Esophagus muscularis mucosa (tissue), 4 donors: ENCODE measurements at regions not wholly inside any gene's neighbourhood (a gene's known extent, or its start where the extent isn't known, plus 50 kb on each side); places are given as distances from the start of the nearest gene placed in this dataset.

Experiments used
- DNase-seq: peaks from one replicate; pipeline ENCODE4 v3.0.0-alpha.2; 2017; ENCODE audit errors: extremely low spot score
- H3K27ac ChIP-seq, 4 donors: fragments of 200-600 bp; sonication (generic); replicated peaks in 1 of 4; 1 replicate in 3 of 4; 2 replicates in 1 of 4; pipeline ENCODE4 v1.5.1; 2016 to 2019; ENCODE audit warnings: mild to moderate bottlenecking in 1 of 4
- H3K27me3 ChIP-seq, 4 donors: fragments of 200-600 bp; sonication (generic); one replicate each; pipeline versions ENCODE4 v1.5.1 to v1.6.0; 2016 to 2019
- H3K36me3 ChIP-seq, 4 donors: fragments of 200-600 bp; sonication (generic); one replicate each; pipeline ENCODE4 v1.5.1; 2016 to 2019
- H3K4me1 ChIP-seq, 4 donors: fragments of 200-600 bp; sonication (generic); one replicate each; pipeline ENCODE4 v1.5.1; 2016 to 2019
- H3K4me3 ChIP-seq, 4 donors: fragments of 200-600 bp; sonication (generic); 1 replicate in 2 of 4; 2 replicates in 2 of 4; pipeline ENCODE4 v1.5.1; 2016 to 2019; ENCODE audit warnings: mild to moderate bottlenecking in 4 of 4, moderate library complexity in 1 of 4
- H3K9me3 ChIP-seq, 4 donors: fragments of 200-600 bp; sonication (generic); 1 replicate in 3 of 4; 2 replicates in 1 of 4; pipeline ENCODE4 v1.5.1; 2016 to 2019
- EP300 ChIP-seq: sonication (generic); formaldehyde crosslinking; IDR thresholded peaks from one replicate; pipeline ENCODE4 v1.6.1; 2017; ENCODE audit warnings: antibody characterized with exemption
- POLR2A ChIP-seq: fragments of 450-650 bp; IDR thresholded peaks from one replicate; pipeline ENCODE4 v1.6.1; 2017; ENCODE audit warnings: antibody characterized with exemption, moderate library complexity, mild to moderate bottlenecking, low read depth
- POLR2AphosphoS5 ChIP-seq, 2 donors: sonication (generic); formaldehyde crosslinking; IDR thresholded peaks; one replicate each; pipeline ENCODE4 v1.6.1; 2017; ENCODE audit warnings: antibody characterized with exemption in 2 of 2
- WGBS: methylation state at CpG from one replicate; pipeline ENCODE4 v1.1.5; 2018; 5-methylcytosine and 5-hydroxymethylcytosine counted together
- intact Hi-C: fragments of 100-400 bp; cut with DNase I; formaldehyde crosslinking; loops from one replicate; pipeline ENCODE4 v1.15.1; 2023
- TF ChIP-seq, protein P1 (sequence below), 3 experiments: fragments of 200-600 bp in 2 of 3; fragments of 450-650 bp in 1 of 3; sonication (generic) in 2 of 3; IDR thresholded peaks; one replicate each; pipeline ENCODE4 v1.5.1; 2017 to 2019; ENCODE audit warnings: antibody characterized with exemption in 3 of 3, mild to moderate bottlenecking in 2 of 3, moderate library complexity in 1 of 3

DNA sequence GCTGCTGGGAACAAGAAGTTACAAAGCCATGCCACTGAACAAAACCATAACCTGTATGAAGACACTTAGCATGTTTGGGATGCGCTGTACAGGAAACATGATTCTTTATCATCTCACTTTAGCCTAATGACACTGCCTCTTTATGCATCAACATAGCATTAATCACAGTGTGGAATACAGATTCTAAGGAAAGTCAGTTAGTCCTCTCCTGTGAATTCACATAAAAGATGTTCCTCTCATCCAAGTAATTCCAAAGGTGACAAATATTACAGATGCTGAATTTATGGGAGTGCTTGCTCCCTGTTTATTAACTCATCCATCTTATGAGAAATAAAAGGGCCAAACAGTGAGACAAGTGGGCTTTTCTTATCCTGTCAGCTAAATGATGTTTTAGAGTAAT is 1677.7 kb downstream of the EFNA5 start:
- H3K27me3 ChIP-seq = no peaks in the 10 kb centered on the region
- no peak overlapping the region for H3K4me3 ChIP-seq
- no peaks in the 10 kb centered on the region for H3K36me3 ChIP-seq
- no peak overlapping the region for H3K27ac ChIP-seq
- no peaks in the 10 kb centered on the region for H3K4me1 ChIP-seq
- no peak for DNase-seq
- WGBS = 100% methylated on average over 1 of the region's 1 CpG
- no peak for TF ChIP-seq POLR2AphosphoS5 (IDR thresholded peaks at IDR 0.05)
- no peak for TF ChIP-seq POLR2A
- no peak for TF ChIP-seq EP300
- TF ChIP-seq, protein P1, sequence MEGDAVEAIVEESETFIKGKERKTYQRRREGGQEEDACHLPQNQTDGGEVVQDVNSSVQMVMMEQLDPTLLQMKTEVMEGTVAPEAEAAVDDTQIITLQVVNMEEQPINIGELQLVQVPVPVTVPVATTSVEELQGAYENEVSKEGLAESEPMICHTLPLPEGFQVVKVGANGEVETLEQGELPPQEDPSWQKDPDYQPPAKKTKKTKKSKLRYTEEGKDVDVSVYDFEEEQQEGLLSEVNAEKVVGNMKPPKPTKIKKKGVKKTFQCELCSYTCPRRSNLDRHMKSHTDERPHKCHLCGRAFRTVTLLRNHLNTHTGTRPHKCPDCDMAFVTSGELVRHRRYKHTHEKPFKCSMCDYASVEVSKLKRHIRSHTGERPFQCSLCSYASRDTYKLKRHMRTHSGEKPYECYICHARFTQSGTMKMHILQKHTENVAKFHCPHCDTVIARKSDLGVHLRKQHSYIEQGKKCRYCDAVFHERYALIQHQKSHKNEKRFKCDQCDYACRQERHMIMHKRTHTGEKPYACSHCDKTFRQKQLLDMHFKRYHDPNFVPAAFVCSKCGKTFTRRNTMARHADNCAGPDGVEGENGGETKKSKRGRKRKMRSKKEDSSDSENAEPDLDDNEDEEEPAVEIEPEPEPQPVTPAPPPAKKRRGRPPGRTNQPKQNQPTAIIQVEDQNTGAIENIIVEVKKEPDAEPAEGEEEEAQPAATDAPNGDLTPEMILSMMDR (IDR thresholded peaks at IDR 0.05) = no peak
- intact Hi-C loops = no loop called here
- no peaks in the 10 kb centered on the region for H3K9me3 ChIP-seq

DNA sequence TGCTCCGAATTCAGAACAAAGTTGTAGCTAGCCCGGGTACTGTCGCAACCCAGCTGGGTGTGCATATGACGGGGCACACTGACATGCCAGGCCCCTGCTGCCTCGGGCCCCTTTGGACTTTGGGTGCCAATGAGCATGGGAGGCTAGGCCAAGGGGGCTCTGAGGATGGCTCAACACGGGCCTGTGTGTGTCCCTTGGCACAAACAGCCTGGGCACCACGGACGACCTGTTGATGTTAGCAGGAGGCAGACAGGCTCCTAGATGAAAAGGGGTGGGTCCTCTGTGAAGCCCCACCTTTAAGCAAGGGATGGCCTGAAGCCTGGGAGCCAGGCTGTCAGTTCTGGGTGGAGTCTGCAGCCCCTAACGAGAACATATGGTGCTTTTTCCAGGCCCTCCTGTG is 1688.2 kb downstream of the EFNA5 start:
- TF ChIP-seq, protein P1 (IDR thresholded peaks at IDR 0.05) = no peak
- TF ChIP-seq POLR2AphosphoS5 (IDR thresholded peaks at IDR 0.05) (no peak), EP300 (no peak), POLR2A (no peak)

DNA sequence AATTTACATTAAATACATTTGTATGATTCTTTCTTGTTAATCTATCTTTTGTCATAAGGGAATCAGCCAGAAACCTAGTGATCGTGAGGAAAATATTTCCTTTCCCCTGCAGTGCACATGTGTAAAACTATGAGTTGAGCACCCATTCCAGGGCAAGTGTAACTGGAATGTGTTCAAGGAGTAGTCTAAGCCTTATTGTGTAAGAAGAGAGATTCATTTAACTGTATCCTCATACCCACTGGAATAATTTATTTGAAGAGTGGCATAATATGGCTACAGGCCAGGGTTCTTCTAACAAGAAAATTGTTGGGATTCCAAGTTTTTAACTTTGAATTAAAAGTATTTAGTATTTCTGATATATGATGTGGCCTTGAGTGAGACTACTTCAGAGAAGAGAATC is 1692.7 kb downstream of the EFNA5 start:
- Histone ChIP-seq H3K4me1 (no peaks in the 10 kb centered on the region), H3K4me3 (no peak overlapping the region), H3K27me3 (no peaks in the 10 kb centered on the region), H3K36me3 (no peaks in the 10 kb centered on the region), H3K27ac (no peak overlapping the region), H3K9me3 (no peaks in the 10 kb centered on the region)
- TF ChIP-seq EP300 (no peak), POLR2AphosphoS5 (IDR thresholded peaks at IDR 0.05) (no peak), POLR2A (no peak)
- TF ChIP-seq, protein P1 (IDR thresholded peaks at IDR 0.05) = no peak
- intact Hi-C loops = no loop called here
- WGBS = 58% methylated on average over 1 of the region's 1 CpG
- DNase-seq = no peak

More for the DNA sequence above, 1688.2 kb downstream of the EFNA5 start:
- Histone ChIP-seq H3K27me3 (no peaks in the 10 kb centered on the region), H3K36me3 (no peaks in the 10 kb centered on the region), H3K9me3 (no peaks in the 10 kb centered on the region), H3K4me1 (no peaks in the 10 kb centered on the region), H3K4me3 (no peak overlapping the region), H3K27ac (no peak overlapping the region)
- intact Hi-C loops = no loop called here
- 86% methylated on average over 1 of the region's 9 CpGs for WGBS
- no peak for DNase-seq

DNA sequence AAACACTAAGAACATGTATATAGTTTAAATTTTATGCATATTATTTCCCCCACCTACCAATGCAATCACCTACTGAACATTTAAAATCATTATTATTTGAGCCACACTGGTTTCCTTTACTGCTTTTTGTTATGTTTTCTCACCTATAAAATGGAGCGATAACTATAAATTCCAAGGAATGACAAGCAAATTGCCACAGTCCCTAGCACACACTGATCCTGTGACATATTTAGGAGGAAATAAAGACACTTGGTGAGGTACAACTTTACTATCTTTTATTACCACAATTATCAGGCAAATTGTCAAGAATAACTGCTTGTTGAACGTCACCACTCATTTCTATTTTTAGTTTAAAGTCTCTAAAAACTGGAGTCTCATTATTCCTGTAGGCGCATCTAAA is 1693.6 kb downstream of the EFNA5 start:
- TF ChIP-seq POLR2AphosphoS5 (IDR thresholded peaks at IDR 0.05) (no peak), POLR2A (no peak), EP300 (no peak)
- TF ChIP-seq, protein P1 (IDR thresholded peaks at IDR 0.05) = no peak
- WGBS = 82% methylated on average over 3 of the region's 3 CpGs
- Histone ChIP-seq H3K9me3 (no peaks in the 10 kb centered on the region), H3K27ac (no peak overlapping the region), H3K4me3 (no peak overlapping the region), H3K36me3 (no peaks in the 10 kb centered on the region), H3K27me3 (no peaks in the 10 kb centered on the region), H3K4me1 (no peaks in the 10 kb centered on the region)
- intact Hi-C loops = no loop called here
- DNase-seq = no peak

DNA sequence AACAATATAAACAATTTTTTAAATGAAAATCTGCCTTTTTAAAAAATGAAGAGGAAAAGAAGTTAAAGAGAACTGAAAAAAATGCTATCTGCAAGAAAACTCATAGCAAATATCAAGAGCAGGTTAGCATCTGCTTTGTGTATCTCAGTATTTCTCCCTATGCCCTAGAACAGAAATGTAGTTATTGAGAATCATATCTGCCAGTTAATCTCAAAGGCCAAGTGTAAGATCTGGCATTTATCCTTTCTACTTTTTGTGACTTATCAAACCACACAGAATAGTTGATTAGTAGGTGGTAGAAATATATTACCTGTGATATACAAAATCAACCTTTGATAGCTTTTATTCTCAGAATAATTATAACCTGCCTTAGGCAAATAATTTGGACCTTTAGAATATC is 1699.8 kb downstream of the EFNA5 start:
- intact Hi-C loops = no loop called here
- Histone ChIP-seq H3K4me1 (no peaks in the 10 kb centered on the region), H3K27me3 (no peaks in the 10 kb centered on the region), H3K4me3 (no peak overlapping the region), H3K9me3 (no peaks in the 10 kb centered on the region), H3K36me3 (no peaks in the 10 kb centered on the region), H3K27ac (no peak overlapping the region)
- TF ChIP-seq EP300 (no peak), POLR2AphosphoS5 (IDR thresholded peaks at IDR 0.05) (no peak), POLR2A (no peak)
- TF ChIP-seq, protein P1 (IDR thresholded peaks at IDR 0.05) = no peak
- no peak for DNase-seq
